Neural crest cell (in vitro differentiated cells): ENCODE measurements at regions not wholly inside any gene's neighbourhood (a gene's known extent, or its start where the extent isn't known, plus 50 kb on each side); places are given as distances from the start of the nearest gene placed in this dataset.

Experiments used
- DNase-seq: peaks from one replicate; pipeline ENCODE4 v3.0.0; 2021; ENCODE audit warnings: low read depth, mixed read lengths, low spot score
- H3K27ac Mint-ChIP-seq: one replicate; pipeline ENCODE4 v1.8.0; 2021; ENCODE audit warnings: mild to moderate bottlenecking, mixed read lengths; ENCODE audit not compliant: unreplicated experiment
- H3K27me3 Mint-ChIP-seq: 2 replicates; pipeline ENCODE4 v1.8.0; 2021; ENCODE audit warnings: low read depth, mild to moderate bottlenecking, mixed read lengths
- H3K36me3 Mint-ChIP-seq: 2 replicates; pipeline ENCODE4 v1.8.0; 2021; ENCODE audit warnings: low read depth, mild to moderate bottlenecking, mixed read lengths
- H3K4me1 Mint-ChIP-seq: 2 replicates; pipeline ENCODE4 v1.8.0; 2021; ENCODE audit warnings: mixed read lengths
- H3K4me3 Mint-ChIP-seq: one replicate; pipeline ENCODE4 v1.8.0; 2021; ENCODE audit warnings: mild to moderate bottlenecking, mixed read lengths
- H3K9me3 Mint-ChIP-seq: 2 replicates; pipeline ENCODE4 v1.8.0; 2021; ENCODE audit warnings: mixed read lengths
- CTCF ChIP-seq: fragments of 200-600 bp; sonication (generic); conservative IDR thresholded peaks from 2 replicates; pipeline ENCODE4 v1.5.0; 2021; ENCODE audit warnings: antibody characterized with exemption, mild to moderate bottlenecking

GRCh38 chr3:59563072-59563605, 513.3 kb upstream of the CFAP20DC start:
- H3K4me3 Mint-ChIP-seq = no peak overlapping the region
- no peaks in the 10 kb centered on the region for H3K9me3 Mint-ChIP-seq
- H3K27me3 Mint-ChIP-seq = no peaks in the 10 kb centered on the region
- H3K36me3 Mint-ChIP-seq = no peaks in the 10 kb centered on the region
- DNase-seq = no peak
- no peak for TF ChIP-seq CTCF
- H3K4me1 Mint-ChIP-seq = peaks cover 15% of the 10 kb centered on the region
- H3K27ac Mint-ChIP-seq = no peak overlapping the region

GRCh38 chr3:59559721-59560435, 510.1 kb upstream of the CFAP20DC start:
- H3K36me3 Mint-ChIP-seq = no peaks in the 10 kb centered on the region

GRCh38 chr3:59558906-59559720, 509.3 kb upstream of the CFAP20DC start:
- Mint-ChIP-seq H3K36me3 (no peaks in the 10 kb centered on the region), H3K4me1 (peaks cover 21% of the 10 kb centered on the region), H3K27ac (no peak overlapping the region), H3K9me3 (peaks cover 4% of the 10 kb centered on the region), H3K4me3 (no peak overlapping the region), H3K27me3 (no peaks in the 10 kb centered on the region)
- no peak for TF ChIP-seq CTCF
- DNase-seq = no peak

More at GRCh38 chr3:59559721-59560435, 510.1 kb upstream of the CFAP20DC start:
- H3K4me1 Mint-ChIP-seq = peaks cover 21% of the 10 kb centered on the region
- H3K27ac Mint-ChIP-seq = no peak overlapping the region
- TF ChIP-seq CTCF = no peak
- no peak for DNase-seq
- peaks cover 4% of the 10 kb centered on the region for H3K9me3 Mint-ChIP-seq
- H3K4me3 Mint-ChIP-seq = no peak overlapping the region
- H3K27me3 Mint-ChIP-seq = no peaks in the 10 kb centered on the region

- TF ChIP-seq CTCF = no peak
- Mint-ChIP-seq H3K9me3 (peaks cover 4% of the 10 kb centered on the region), H3K4me1 (peaks cover 18% of the 10 kb centered on the region), H3K27ac (no peak overlapping the region), H3K36me3 (no peaks in the 10 kb centered on the region), H3K4me3 (no peak overlapping the region), H3K27me3 (no peaks in the 10 kb centered on the region)
- DNase-seq = no peak
Measured at GRCh38 chr3:59555593-59556315, 505.9 kb upstream of the CFAP20DC start.

GRCh38 chr3:59553076-59553475, 503.3 kb upstream of the CFAP20DC start:
- H3K36me3 Mint-ChIP-seq = no peaks in the 10 kb centered on the region
- no peak overlapping the region for H3K4me3 Mint-ChIP-seq
- H3K4me1 Mint-ChIP-seq = peaks cover 5% of the 10 kb centered on the region
- peaks cover 4% of the 10 kb centered on the region for H3K9me3 Mint-ChIP-seq
- H3K27me3 Mint-ChIP-seq = no peaks in the 10 kb centered on the region
- TF ChIP-seq CTCF = no peak
- H3K27ac Mint-ChIP-seq = no peak overlapping the region
- DNase-seq = no peak
